ENCODE measurements at regions not wholly inside any gene's neighbourhood (a gene's known extent, or its start where the extent isn't known, plus 50 kb on each side); places are given as distances from the start of the nearest gene placed in this dataset.

DNA sequence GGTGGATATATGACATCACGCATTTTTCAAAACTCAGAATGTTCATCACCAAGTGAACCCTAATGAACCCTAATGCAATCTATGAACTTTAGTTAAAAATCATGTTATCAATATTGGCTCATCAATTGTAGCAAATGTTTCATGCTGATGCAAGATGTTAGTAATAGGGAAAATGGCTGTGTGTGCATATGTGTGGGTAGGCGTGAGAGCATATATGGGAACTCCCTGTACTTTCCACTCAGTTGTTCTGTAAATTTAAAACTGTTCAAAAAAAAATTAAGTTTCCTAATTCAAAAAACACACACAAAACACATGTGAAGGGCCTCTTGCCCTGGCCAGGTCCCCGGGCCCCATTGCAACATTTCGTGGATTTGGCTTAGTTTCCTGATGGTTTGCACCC, 89.7 kb upstream of the PROK2 start:
- TF ChIP-seq EZH2 (IDR thresholded peaks at IDR 0.05; ENCODE audit: borderline replicate concordance) (no peak), EZH2phosphoT487 (IDR thresholded peaks at IDR 0.05; ENCODE audit: low read depth, severe bottlenecking, unreplicated experiment) (no peak)
- TF ChIP-seq, protein P1, sequence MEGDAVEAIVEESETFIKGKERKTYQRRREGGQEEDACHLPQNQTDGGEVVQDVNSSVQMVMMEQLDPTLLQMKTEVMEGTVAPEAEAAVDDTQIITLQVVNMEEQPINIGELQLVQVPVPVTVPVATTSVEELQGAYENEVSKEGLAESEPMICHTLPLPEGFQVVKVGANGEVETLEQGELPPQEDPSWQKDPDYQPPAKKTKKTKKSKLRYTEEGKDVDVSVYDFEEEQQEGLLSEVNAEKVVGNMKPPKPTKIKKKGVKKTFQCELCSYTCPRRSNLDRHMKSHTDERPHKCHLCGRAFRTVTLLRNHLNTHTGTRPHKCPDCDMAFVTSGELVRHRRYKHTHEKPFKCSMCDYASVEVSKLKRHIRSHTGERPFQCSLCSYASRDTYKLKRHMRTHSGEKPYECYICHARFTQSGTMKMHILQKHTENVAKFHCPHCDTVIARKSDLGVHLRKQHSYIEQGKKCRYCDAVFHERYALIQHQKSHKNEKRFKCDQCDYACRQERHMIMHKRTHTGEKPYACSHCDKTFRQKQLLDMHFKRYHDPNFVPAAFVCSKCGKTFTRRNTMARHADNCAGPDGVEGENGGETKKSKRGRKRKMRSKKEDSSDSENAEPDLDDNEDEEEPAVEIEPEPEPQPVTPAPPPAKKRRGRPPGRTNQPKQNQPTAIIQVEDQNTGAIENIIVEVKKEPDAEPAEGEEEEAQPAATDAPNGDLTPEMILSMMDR (IDR thresholded peaks at IDR 0.05; ENCODE audit: poor library complexity): no peak

Measured in hepatocyte (in vitro differentiated cells).